ENCODE measurements at regions not wholly inside any gene's neighbourhood (a gene's known extent, or its start where the extent isn't known, plus 50 kb on each side); places are given as distances from the start of the nearest gene placed in this dataset.

- Mint-ChIP-seq H3K36me3 (peaks cover 5% of the 10 kb centered on the region), H3K27ac (no peak overlapping the region), H3K9me3 (no peaks in the 10 kb centered on the region), H3K4me1 (peaks cover 65% of the 10 kb centered on the region), H3K4me3 (no peak overlapping the region), H3K27me3 (peaks cover 3% of the 10 kb centered on the region)
- no peak for DNase-seq
Measured at GRCh38 chr6:223763-224162, 68.5 kb upstream of the DUSP22 start.

DNA sequence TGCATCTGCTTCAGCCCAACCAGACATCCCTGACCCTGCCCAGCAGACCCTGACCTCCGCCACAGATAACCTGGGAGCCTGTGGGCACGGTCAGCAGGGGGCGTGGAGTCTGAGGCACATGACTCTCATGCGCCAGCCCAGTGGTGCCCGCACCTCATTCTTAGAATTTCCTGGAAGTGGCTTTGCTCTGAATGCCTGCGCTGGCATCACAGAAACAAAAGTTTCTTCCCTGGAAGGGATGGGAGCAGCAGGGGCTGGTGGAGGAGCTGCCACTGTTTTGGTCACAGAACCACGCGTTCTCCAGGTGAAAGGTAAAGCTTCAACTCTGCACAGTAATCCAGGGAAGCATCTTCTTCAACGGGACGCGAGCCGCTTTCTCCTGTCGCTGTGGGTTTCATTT lies 67.9 kb upstream of the DUSP22 start:
- Mint-ChIP-seq H3K4me3 (no peak overlapping the region), H3K4me1 (peaks cover 70% of the 10 kb centered on the region), H3K36me3 (peaks cover 5% of the 10 kb centered on the region), H3K9me3 (no peaks in the 10 kb centered on the region), H3K27me3 (peaks cover 3% of the 10 kb centered on the region), H3K27ac (peak overlapping the region; percentile 96)
- no peak for DNase-seq

DNA sequence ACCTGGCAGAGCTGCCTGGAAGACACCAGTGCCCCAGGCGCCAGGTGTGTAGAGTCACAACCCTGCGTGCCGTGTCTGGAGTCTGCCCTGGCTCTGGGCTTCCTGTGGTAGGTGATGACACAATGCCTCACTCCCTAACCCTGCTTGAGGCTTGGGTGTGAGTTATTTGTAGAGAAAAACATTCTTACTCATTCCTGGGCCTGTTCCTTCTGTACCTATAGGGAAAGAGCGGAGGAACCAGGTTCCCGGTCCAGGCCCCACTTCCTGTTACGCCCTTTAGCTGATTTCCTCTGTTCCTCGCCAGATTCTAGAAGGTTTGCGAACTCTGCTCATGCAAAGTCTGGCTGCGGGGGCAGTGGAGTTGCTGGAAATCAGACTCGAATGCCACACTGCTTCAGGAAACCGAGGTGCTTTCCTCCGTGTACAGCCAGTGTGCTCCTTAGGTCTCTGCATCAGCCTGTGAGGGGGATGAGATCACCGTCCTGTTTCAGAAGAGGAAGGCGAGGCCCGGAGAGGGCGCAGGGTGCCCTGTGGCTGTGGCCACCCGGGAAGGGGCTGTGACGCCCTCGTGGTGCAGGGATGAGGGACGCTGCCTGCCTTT lies 67.1 kb upstream of the DUSP22 start:
- peak overlapping the region; percentile 96 for H3K27ac Mint-ChIP-seq
- peak overlapping the region; percentile 42 for H3K4me3 Mint-ChIP-seq
- peaks cover 5% of the 10 kb centered on the region for H3K36me3 Mint-ChIP-seq
- peaks cover 71% of the 10 kb centered on the region for H3K4me1 Mint-ChIP-seq
- no peaks in the 10 kb centered on the region for H3K9me3 Mint-ChIP-seq
- peak; percentile 74 for DNase-seq
- H3K27me3 Mint-ChIP-seq: no peaks in the 10 kb centered on the region

GRCh38 chr6:225907-226306 lies 66.4 kb upstream of the DUSP22 start:
- DNase-seq: no peak
- H3K4me1 Mint-ChIP-seq: peaks cover 74% of the 10 kb centered on the region
- H3K4me3 Mint-ChIP-seq: no peak overlapping the region
- peak overlapping the region; percentile 96 for H3K27ac Mint-ChIP-seq
- no peaks in the 10 kb centered on the region for H3K9me3 Mint-ChIP-seq
- no peaks in the 10 kb centered on the region for H3K27me3 Mint-ChIP-seq
- H3K36me3 Mint-ChIP-seq: peaks cover 5% of the 10 kb centered on the region

GRCh38 chr6:226516-227073 lies 65.7 kb upstream of the DUSP22 start:
- H3K4me3 Mint-ChIP-seq: no peak overlapping the region
- DNase-seq: no peak
- peaks cover 71% of the 10 kb centered on the region for H3K4me1 Mint-ChIP-seq

GRCh38 chr6:227074-227782 lies 65.1 kb upstream of the DUSP22 start:
- no peak overlapping the region for H3K27ac Mint-ChIP-seq

More at GRCh38 chr6:226516-227073, 65.7 kb upstream of the DUSP22 start:
- Mint-ChIP-seq H3K27me3 (no peaks in the 10 kb centered on the region), H3K9me3 (no peaks in the 10 kb centered on the region), H3K36me3 (peaks cover 5% of the 10 kb centered on the region), H3K27ac (peak overlapping the region; percentile 96)

GRCh38 chr6:227812-228338 lies 64.4 kb upstream of the DUSP22 start:
- no peak for DNase-seq
- Mint-ChIP-seq H3K27ac (no peak overlapping the region), H3K4me1 (peaks cover 70% of the 10 kb centered on the region), H3K9me3 (no peaks in the 10 kb centered on the region), H3K27me3 (no peaks in the 10 kb centered on the region), H3K36me3 (peaks cover 5% of the 10 kb centered on the region), H3K4me3 (no peak overlapping the region)

More at GRCh38 chr6:227074-227782, 65.1 kb upstream of the DUSP22 start:
- no peak for DNase-seq
- Mint-ChIP-seq H3K27me3 (no peaks in the 10 kb centered on the region), H3K4me1 (peaks cover 70% of the 10 kb centered on the region), H3K36me3 (peaks cover 5% of the 10 kb centered on the region), H3K9me3 (no peaks in the 10 kb centered on the region), H3K4me3 (no peak overlapping the region)

GRCh38 chr6:228881-229651 lies 63.2 kb upstream of the DUSP22 start:
- H3K9me3 Mint-ChIP-seq: no peaks in the 10 kb centered on the region
- H3K27me3 Mint-ChIP-seq: no peaks in the 10 kb centered on the region
- no peak overlapping the region for H3K4me3 Mint-ChIP-seq
- no peak for DNase-seq
- H3K36me3 Mint-ChIP-seq: peaks cover 5% of the 10 kb centered on the region
- no peak overlapping the region for H3K27ac Mint-ChIP-seq
- peaks cover 69% of the 10 kb centered on the region for H3K4me1 Mint-ChIP-seq

GRCh38 chr6:231779-232178 lies 60.5 kb upstream of the DUSP22 start:
- no peaks in the 10 kb centered on the region for H3K27me3 Mint-ChIP-seq
- DNase-seq: no peak
- H3K36me3 Mint-ChIP-seq: peaks cover 4% of the 10 kb centered on the region
- H3K4me3 Mint-ChIP-seq: no peak overlapping the region
- H3K27ac Mint-ChIP-seq: peak overlapping the region; percentile 10
- no peaks in the 10 kb centered on the region for H3K9me3 Mint-ChIP-seq
- H3K4me1 Mint-ChIP-seq: peaks cover 64% of the 10 kb centered on the region

- Mint-ChIP-seq H3K4me3 (no peak overlapping the region), H3K4me1 (peaks cover 65% of the 10 kb centered on the region), H3K27ac (no peak overlapping the region), H3K36me3 (no peaks in the 10 kb centered on the region), H3K9me3 (no peaks in the 10 kb centered on the region), H3K27me3 (no peaks in the 10 kb centered on the region)
- DNase-seq: no peak
Measured at GRCh38 chr6:232982-233640, 59.2 kb upstream of the DUSP22 start.

GRCh38 chr6:234706-235372 lies 57.4 kb upstream of the DUSP22 start:
- no peak overlapping the region for H3K4me3 Mint-ChIP-seq
- DNase-seq: no peak
- no peaks in the 10 kb centered on the region for H3K36me3 Mint-ChIP-seq
- H3K27me3 Mint-ChIP-seq: no peaks in the 10 kb centered on the region
- peaks cover 58% of the 10 kb centered on the region for H3K4me1 Mint-ChIP-seq
- H3K9me3 Mint-ChIP-seq: no peaks in the 10 kb centered on the region
- peak overlapping the region; percentile 88 for H3K27ac Mint-ChIP-seq

DNA sequence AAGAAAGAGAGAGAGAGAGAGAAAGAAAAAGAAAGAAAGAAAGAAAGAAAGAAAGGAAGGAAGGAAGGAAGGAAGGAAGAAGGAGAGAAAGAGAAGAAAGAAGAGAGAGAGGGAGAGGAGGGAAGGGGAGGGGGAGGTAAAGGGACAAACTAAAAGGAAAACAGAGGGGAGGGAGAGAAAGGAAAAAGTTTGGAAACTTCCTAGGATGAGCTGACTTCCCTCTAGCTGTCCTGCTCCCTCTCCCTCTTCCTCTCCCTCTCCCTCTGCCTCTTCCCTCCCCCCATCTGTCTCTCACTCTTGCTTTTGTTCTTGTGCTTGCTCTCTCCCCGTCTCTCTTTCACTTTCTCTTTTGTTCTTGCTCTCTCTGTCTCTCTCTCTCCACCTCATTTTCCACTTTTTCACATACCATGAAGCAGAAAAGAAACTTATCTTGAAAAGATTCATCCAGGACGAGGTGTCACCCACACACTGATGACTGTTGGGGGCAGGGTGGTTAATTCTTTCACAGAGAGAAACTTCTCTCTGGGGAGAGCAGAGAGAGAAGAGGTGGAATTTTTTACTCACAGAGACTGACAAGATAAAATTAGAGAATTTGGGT lies 56.4 kb upstream of the DUSP22 start:
- H3K9me3 Mint-ChIP-seq: no peaks in the 10 kb centered on the region
- H3K27ac Mint-ChIP-seq: peak overlapping the region; percentile 88
- H3K4me3 Mint-ChIP-seq: peak overlapping the region; percentile 30
- peak; percentile 75 for DNase-seq
- H3K36me3 Mint-ChIP-seq: no peaks in the 10 kb centered on the region
- peaks cover 50% of the 10 kb centered on the region for H3K4me1 Mint-ChIP-seq
- H3K27me3 Mint-ChIP-seq: no peaks in the 10 kb centered on the region

DNA sequence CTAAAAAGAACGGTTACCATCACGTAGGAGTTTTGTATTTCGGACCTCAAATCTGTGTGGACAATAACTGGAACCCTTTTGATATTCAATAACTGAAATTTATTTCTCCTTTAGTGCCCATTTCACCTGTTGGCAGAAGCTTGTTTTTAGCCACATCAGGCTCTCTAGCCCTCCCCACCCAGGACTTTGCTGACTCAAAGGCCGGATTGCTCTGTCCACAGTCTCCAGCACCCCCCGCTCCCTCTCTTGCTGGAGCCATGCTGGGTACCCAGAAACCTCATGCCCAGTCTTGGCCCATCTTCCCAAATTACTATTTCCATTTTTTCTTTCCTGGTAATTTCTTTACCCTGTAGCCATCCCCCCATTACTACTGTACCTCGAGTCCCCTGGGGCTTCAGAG lies 55.8 kb upstream of the DUSP22 start:
- H3K4me3 Mint-ChIP-seq: no peak overlapping the region
- peak overlapping the region; percentile 88 for H3K27ac Mint-ChIP-seq
- no peaks in the 10 kb centered on the region for H3K36me3 Mint-ChIP-seq
- no peaks in the 10 kb centered on the region for H3K9me3 Mint-ChIP-seq
- H3K27me3 Mint-ChIP-seq: peaks cover 3% of the 10 kb centered on the region
- peaks cover 46% of the 10 kb centered on the region for H3K4me1 Mint-ChIP-seq
- DNase-seq: no peak

DNA sequence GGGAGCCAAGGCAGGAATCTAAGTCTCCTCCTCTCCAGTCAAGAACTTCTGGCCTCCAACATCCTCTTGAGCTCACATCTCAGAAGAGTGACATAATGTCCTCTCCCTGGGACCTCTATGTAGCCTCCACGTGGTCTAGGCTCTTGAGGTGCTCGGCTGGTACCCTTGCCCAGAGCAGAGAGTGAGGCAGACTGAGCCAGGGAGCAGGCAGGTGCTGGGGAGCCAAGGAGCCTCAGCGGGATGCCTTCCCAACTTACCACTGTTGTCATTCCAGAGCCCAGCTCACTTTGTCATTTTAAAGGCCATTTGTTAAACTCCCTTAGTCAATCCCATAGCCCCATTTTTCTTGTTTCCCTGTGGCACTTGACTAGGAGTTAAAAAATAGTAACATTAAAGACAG lies 52.1 kb upstream of the DUSP22 start:
- H3K27ac Mint-ChIP-seq: no peak overlapping the region
- H3K9me3 Mint-ChIP-seq: peaks cover 3% of the 10 kb centered on the region
- H3K4me3 Mint-ChIP-seq: no peak overlapping the region
- no peak for DNase-seq
- peaks cover 20% of the 10 kb centered on the region for H3K4me1 Mint-ChIP-seq
- H3K27me3 Mint-ChIP-seq: peaks cover 3% of the 10 kb centered on the region
- H3K36me3 Mint-ChIP-seq: no peaks in the 10 kb centered on the region
